RCC 7860 (cell line): ENCODE measurements at regions not wholly inside any gene's neighbourhood (a gene's known extent, or its start where the extent isn't known, plus 50 kb on each side); places are given as distances from the start of the nearest gene placed in this dataset.
"Not testable (repeated sequence)": the region's sequence is repeated elsewhere in the genome, so short reads cannot be mapped to it uniquely, and the experiment has no call there.

Experiments
- DNase-seq: peaks from one replicate; pipeline ENCODE4 v3.0.0-alpha.2; 2015; ENCODE audit warnings: low spot score
- FAIRE-seq: peaks from 2 replicates; lab custom pipeline; 2012; peaks lifted over from hg19 to GRCh38; lab: Jason Lieb, UNC

DNA sequence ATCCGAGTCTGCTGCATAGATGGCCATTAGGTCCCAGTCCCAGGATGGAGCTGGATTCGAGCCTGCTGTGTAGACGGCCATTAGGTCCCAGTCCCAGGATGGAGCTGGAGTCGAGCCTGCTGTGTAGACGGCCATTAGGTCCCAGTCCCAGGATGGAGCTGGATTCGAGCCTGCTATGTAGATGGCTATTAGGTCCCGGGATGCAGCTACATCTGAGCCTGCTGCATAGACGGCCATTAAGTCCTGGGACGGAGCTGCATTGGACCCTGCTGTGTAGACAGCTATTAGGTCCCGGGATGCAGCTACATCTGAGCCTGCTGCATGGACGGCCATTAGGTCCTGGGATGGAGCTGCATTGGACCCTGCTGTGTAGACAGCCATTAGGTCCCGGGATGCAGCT, 112.2 kb upstream of the PPP2R3B start:
- not testable (repeated sequence) for FAIRE-seq, DNase-seq

DNA sequence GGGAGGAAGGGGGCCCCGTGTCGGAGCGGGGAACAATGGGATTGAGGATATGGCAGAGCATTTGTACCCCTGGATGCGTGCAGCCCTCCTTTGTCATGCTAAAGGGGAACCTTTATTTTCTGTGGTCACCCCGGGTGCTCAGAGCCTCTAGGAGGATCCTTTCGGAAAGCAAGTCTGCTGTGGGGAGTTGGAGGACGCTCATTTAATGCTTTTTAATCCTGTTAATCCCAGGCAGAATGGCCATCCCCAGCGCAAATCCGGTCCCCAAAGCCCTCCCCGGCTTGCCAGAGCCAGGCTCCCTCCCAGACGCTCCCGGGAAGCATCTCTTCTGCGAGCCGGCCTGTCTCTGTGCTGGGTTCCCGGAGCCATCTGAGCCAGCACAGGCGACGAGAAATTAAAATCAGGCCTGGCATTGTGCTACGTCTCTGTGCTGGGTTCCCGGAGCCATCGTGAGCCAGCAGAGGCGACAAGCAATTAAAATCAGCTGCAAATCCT, 113.2 kb upstream of the PPP2R3B start:
- no peak for FAIRE-seq
- no peak for DNase-seq

DNA sequence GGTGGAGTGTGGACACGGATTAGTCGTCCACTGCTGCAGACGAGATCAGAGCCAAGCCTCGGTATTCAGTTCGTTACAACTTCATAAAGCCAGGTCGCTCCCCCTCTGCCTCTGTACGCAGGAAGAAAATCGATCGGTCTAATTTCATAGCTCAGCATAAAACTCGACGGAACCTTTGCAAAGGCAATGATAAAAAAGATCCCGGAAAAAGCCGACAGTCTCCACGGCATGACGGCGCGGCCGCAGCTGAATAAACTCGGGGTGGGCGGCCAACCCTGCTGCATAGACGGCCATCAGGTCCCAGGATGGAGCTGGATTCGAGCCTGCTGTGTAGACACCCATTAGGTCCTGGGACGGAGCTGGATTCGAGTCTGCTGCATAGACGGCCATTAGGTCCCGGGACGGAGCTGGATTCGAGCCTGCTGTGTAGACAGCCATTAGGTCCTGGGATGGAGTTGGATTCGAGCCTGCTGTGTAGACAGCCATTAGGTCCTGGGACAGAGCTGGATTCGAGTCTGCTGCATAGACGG, 113.8 kb upstream of the PPP2R3B start:
- DNase-seq (no peak), FAIRE-seq (no peak)

DNA sequence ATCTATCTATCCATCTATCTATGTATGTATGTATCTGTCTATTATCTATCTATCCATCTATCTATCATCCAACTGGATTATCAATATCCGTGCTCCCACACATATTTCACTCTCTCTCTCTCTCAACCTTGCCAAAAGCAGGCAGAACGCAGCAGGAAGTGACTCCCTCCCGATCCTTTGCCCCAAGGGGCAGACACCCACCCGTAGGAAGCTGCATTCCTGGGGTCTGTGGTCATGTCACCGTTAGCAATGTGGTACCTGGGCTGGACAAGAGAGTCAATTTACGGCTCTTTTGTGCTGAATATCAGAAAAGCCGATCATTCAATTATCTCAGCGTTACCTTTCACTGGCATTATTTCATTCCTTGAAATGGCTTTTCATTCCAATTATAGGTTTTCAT, 119.6 kb upstream of the PPP2R3B start:
- FAIRE-seq (no peak), DNase-seq (no peak)

DNA sequence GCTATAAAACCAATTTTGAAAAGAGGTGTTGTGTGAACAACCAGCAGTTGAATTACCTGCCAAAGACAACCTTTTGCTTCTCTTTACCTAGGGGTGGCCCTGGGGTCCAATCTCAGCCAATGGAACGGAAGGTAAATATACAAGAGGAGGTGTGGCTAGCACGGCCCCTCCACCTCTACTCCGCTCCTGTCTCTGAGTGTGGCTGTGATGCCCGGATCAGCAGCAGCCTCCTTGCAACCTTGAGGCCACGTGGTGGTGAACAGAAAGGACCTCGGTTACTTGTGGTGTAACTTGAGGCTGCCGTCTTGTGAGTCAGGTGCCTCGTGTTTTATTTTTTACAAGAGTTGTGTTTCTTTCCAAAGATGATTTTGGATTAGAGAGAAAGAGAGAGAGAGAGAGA, 121.5 kb upstream of the PPP2R3B start:
- DNase-seq (no peak), FAIRE-seq (no peak)

DNA sequence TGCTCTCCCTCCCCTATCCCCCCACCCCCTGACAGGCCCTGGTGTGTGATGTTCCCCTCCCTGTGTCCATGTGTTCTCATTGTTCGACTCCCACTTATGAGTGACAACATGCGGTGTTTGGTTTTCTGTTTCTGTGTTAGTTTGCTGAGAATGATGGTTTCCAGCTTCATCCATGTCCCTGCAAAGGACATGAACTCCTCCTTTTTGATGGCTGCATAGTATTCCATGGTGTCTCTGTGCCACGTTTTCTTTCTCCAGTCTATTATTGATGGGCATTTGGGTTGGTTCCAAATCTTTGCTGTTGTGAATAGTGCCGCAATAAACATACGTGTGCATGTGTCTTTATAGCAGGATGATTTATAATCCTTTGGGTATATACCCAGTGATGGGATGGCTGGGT, 121.8 kb upstream of the SHOX start:
- FAIRE-seq, DNase-seq: not testable (repeated sequence)

DNA sequence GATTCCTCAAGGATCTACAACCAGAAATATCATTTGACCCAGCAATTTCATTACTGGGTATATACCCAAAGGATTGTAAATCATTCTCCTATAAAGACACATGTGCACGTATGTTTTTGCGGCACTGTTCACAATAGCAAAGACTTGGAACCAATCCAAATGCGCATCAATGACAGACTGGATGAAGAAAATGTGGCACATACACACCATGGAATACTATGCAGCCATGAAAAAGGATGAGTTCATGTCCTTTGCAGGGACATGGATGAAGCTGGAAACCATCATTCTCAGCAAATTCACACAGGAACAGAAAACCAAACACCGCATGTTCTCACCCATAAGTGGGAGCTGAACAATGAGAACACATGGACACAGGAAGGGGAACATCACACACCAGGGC, 119.5 kb upstream of the SHOX start:
- DNase-seq, FAIRE-seq: not testable (repeated sequence)

DNA sequence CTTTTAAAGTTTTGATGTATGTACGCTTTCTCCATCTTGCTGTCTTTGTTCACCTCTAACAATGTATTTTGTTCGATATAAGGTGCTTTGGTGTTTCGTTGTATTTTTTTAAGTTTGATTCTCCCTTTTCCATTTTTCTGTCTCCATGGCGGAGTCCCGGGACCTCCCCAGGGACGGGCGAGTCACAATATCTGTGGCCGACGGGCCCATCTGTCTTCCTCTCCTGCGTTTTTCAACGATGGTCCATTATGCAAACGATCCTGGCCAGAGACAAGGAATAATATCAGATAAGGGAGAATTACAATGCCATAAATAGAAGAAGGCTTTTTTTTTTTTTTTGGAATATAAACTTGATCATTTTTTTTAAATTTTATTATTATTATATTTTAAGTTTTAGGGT, 112.3 kb upstream of the SHOX start:
- DNase-seq = no peak

DNA sequence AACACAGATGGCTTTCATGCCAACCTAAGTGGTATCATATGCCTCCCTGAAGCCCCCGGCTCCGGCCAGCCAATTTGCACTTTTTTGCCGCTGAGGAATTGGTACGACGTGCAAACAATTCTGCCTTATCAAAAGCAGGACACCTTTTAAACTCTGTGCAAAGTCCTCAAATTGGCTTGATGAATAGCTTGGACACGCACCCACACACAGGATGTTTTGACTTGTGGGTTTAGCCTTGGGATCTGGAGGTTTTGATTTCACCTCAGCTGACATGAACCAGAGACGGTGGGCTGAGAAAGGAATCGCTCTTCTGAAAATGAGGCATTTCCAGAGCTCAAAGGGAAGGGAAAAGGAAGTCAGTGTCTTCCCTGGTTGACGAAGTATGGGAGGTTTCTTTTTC, 110.8 kb upstream of the SHOX start:
- DNase-seq (no peak), FAIRE-seq (no peak)

More for the DNA sequence above, 112.3 kb upstream of the SHOX start:
- FAIRE-seq = no peak

DNA sequence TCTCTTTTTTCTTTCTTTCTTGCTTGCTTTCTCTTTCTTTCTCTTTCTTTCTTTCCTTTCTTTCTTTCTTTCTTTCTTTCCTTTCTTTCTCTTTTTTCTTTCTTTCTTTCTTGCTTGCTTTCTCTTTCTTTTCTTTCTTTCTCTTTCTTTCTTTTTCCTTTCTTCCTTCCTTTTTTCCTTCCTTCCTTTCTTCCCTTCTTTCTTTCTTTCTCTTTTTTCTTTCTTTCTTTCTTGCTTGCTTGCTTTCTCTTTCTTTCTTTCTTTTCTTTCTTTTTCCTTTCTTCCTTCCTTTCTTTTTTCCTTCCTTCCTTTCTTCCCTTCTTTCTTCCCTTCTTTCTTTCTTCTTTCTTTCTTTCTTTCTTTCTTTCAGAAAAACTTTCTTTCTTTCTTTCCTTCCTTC, 108.1 kb upstream of the SHOX start:
- DNase-seq (no peak), FAIRE-seq (no peak)

DNA sequence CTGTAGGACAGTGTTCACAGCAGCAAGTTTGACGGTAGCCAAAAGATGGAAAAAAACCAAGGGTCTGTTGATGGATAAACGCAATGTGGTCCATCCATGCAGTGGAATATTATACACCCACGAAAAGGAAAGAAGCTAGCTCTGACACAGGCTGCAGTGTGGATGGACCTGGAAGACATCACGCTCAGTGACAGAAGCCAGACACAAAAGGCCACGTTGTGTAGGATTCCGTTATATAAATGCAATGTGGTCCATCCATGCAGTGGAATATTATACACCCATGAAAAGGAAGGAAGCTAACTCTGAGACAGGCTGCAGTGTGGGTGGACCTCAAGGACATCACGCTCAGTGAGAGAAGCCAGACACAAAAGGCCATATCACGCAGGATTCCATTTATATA, 105.5 kb upstream of the SHOX start:
- DNase-seq = no peak
- FAIRE-seq = no peak

DNA sequence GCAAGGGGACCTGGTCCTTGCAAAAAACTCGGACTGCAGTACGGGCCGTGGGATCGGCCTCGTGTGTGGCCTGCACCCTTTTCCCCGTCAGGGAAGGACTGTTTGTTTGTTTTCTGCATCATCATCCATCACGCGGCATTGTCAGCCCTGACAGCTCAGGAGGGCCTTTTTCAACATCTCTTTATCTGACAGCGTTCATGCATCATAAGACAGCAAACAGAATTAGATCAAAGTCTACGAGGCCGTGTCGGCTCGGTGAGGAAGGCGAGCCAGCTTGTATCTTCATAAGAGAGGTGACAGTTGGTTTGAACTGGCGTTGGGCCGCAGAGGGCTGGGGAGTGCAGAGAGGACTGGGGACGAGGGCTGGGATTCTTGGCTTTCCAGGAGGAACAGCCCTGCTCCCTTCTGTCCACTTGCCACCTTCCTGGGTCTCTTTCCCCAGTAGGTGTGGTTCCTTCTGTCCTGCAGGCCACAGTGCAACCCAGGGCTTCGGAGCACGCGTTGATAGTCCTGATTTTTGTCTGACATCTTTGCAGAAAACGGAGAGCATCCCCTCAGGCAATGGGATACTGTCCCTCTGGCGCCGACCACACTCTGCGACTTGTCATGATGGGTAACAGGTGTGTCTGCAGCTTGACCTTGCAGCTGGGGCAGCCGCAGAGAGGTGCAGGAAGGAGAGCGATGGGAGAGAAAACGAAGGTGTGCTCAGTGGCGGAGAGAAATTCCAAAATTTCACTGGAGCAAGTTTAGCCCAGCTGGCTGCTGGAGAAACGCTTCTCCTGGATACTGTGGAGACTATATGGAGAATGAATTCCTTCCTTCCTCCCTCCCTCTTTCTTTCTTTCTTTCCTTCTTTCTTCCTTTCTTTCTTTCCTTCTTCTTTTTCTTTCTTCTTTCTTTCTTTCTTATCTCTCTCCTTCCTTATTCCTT, 104.0 kb upstream of the SHOX start:
- no peak for DNase-seq
- FAIRE-seq = no peak

DNA sequence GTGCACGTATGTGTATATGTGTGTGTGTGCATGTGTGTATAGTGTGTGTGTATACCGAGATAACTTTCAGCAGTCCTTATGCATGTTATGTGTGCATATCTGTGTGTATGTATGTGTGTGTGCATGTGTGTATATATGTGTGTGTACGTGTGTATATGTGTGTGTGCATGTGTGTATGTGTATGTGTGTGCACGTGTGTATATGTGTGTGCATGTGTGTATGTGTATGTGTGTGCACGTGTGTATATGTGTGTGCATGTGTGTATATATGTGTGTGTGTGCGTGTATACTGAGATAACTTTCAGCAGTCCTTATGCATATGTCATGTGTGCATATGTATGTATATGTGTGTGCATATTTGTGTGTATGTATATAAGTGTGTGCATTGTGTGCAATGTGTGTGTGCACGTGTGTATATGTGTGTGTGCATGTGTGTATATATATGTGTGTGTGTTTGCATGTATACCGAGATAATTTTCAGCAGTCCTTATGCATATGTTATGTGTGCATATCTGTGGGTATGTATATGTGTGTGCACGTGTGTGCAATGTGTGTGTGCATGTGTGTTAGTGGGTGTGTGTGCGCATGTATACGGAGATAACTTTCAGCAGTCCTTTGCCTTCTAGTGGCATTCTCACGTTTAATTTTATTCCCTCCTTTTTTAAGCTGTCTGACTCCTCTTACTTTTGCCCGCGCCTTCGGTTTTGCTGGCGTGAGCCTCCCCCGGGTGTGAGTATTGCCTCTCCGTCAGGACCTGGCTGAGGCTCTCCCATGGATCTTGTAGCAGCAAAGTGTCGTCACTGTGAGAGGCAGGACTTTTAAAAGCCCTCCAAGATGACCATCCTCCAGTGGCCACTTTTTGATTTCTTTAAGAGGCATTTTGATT, 99.6 kb upstream of the SHOX start:
- no peak for FAIRE-seq
- no peak for DNase-seq

DNA sequence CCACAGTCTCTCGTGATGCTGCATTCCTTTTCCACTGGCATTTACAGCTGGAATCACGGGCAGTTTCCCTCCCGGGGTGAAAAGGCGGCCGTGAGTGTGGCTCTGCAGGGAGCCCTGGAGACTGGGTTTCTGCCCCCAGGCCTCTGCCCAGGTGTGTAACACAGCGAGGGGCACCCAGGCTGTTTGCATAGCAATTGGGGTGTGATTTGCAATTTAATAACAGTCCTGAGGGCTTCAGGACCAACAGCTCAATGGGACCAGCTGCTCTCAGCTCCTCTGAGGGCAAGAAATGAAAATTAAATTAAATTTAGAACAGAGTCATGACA, 99.0 kb upstream of the SHOX start:
- DNase-seq (no peak), FAIRE-seq (no peak)

DNA sequence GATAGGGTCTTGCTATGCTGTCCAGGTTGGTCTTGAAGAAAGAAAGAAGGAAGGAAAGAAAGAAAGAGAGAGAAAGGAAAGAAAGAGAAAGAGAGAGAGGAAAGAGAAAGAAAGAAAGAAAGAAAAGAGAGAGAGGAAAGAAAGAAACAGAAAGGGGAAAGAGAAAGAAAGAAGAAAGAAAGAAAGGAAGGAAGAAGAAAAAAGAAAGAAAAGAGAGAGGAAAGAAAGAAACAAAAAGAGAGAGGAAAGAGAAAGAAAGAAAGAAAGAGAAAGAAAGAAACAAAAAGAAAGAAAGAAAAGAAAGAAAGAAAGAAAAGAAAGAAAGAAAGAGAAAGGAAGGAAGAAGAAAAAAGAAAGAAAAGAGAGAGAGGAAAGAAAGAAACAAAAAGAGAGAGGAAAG, 95.8 kb upstream of the SHOX start:
- no peak for FAIRE-seq

DNA sequence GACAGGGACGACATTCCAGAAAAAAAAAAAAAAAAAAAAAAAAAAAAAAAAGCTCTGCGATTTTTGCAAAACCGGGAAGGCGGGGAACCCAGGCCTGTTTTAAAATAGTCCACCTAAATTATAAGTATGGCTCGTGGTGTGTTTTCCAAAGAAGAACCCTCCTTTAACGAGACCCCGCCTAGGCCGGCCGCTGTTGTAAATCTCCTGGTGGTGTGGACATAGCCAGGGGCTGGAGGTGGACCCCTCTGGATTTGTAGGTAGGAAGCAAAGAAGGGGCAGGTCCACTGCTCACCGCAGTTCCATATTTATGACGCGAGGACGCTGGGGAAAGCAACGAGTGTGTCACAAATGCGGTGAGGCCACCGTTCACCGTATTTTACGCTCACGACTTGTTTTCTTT, 94.0 kb upstream of the SHOX start:
- FAIRE-seq (no peak), DNase-seq (no peak)

More for the DNA sequence above, 95.8 kb upstream of the SHOX start:
- no peak for DNase-seq

DNA sequence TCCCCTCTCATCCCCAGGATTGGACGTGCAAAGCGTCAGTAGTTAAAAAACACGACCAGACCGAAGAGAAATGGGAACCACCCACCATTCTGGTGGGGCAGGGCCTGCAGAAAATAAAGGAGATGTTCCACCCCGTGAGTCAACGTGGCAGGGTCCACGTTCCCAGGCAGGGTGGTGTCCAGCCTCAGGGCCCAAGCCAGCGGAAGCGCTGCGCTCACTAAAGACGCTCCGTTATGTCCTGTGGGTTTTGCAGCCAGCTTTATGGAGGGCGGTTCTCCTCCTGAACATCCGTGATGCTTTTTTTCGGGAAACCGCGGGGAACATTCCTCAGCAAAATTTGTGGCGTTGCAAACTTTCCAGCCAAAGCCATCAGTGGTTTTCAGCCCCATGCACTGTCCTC, 93.4 kb upstream of the SHOX start:
- DNase-seq (no peak), FAIRE-seq (no peak)

DNA sequence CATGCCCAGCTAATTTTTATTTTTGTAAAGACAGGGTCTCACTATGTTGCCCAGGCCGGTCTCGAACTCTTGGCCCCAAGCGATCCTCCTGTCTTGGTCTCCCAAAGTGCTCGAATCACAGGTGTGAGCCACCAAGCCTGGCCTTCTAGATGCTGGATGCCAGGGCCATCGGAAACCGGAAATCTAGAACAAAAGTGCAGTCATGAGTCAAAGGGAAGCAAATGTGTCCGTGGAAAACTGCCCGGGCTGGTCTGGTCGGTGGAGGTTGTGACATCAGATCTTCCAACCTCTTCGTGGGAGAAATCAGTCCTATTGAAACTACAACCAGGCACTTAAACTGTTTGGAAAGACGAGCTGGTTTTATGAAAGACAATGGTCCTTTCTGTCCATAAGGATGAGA, 92.3 kb upstream of the SHOX start:
- FAIRE-seq (no peak), DNase-seq (no peak)

DNA sequence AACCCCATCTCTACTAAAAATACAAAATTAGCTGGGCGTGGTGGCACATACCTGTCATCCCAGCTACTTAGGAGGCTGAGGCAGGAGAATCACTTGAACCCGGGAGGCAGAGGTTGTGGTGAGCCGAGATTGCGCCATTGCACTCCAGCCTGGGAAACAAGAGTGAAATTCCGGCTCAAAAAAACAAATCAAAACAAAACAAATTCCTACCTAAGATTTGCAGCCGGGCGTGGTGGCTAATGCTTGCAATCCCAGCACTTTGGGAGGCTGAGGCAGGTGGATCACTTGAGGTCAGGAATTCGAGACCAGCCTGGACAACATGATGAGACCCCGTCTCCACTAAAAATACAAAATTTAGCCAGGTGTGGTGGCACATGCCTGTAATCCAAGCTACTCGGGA, 89.6 kb upstream of the SHOX start:
- DNase-seq, FAIRE-seq: not testable (repeated sequence)

DNA sequence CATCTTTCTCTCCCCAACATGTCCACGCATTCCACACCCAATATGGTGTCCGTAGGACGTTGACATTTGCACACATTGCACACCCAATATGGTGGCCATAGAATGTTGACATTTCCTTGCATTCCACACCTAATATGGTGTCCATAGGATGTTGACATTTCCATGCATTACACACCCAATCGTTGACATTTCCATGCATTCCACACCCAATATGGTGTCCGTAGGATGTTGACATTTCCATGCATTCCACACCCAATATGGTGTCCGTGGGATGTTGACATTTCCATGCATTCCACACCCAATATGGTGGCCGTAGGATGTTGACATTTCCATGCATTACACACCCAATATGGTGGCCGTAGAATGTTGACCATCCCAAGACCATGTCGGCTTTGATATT, 88.4 kb upstream of the SHOX start:
- DNase-seq (no peak), FAIRE-seq (no peak)

DNA sequence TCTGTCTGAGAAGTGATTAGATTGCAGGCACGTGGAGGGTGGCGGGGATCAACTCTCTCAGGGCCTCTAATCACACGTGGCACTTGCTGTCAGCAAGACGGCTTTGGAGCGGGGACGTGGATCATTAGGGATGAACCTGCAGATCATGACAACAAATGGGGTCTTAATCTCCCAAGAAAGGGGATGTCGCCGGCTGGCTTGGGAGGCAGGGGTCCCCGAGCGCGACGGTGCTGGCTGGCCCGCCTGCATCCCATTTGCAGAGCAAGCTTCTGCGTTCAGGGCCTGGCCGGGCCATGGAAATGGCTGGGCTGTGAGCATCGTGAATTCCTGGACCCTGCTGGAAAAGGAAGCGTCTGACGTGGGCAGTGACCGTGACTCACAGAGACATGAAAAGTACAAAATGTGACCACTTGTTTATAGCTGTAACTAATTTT, 85.1 kb upstream of the SHOX start:
- FAIRE-seq = no peak

More for the DNA sequence above, 85.1 kb upstream of the SHOX start:
- no peak for DNase-seq
